ENCODE measurements at regions not wholly inside any gene's neighbourhood (a gene's known extent, or its start where the extent isn't known, plus 50 kb on each side); places are given as distances from the start of the nearest gene placed in this dataset.
A peak's percentile ranks its signal among the peaks of the same experiment; 100 is the strongest.

DNA sequence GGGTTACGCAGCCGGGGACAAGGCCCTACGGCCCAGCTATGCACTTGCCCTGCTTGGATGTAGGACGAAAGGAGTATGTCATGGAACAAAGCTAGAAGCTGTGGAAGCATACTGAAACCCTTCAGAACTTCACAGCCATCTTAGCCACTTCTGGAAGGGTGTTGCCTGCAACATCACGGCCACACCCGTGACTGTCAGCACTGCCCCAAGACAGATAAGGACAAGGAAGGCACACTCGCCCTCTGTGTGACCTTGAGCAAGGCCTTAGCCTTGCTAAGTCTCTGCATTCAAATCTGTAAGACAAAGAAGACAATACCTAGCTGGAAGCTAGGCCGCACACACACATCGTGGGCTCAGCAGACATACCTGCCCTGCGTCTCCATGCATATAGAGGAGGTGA lies 352.5 kb upstream of the MGMT start:
- FAIRE-seq, result no peak
- no peak for DNase-seq (ENCODE audit: low spot score)

GRCh38 chr10:129116371-129116770 lies 350.7 kb upstream of the MGMT start:
- DNase-seq (ENCODE audit: low spot score) (no peak), FAIRE-seq (no peak)

DNA sequence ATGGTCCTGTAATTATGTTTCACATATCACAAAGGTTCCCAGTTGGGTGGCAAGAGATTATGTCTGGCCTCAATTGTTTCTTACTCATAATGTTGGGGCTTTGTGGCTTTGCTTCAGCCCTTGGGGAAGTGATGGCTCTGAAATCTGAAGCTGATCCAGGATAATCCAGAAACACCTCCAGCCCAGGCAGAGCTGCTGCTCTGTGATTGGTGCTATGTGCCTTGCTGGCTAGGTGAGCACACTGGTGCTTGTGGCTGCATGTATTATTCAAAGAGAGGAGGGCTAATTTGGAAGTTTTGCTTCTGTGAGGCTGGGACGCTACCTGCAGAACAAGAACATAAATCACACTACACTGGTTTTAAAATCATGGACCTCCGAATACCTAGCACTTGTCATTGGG lies 346.6 kb upstream of the MGMT start:
- FAIRE-seq, result no peak

GRCh38 chr10:129122846-129123245 lies 344.2 kb upstream of the MGMT start:
- DNase-seq (ENCODE audit: low spot score) (no peak), FAIRE-seq (no peak)

More for the DNA sequence above, 346.6 kb upstream of the MGMT start:
- no peak for DNase-seq (ENCODE audit: low spot score)

GRCh38 chr10:129123428-129123827 lies 343.6 kb upstream of the MGMT start:
- no peak for FAIRE-seq
- no peak for DNase-seq (ENCODE audit: low spot score)

- FAIRE-seq (no peak), DNase-seq (ENCODE audit: low spot score) (no peak)
Measured at GRCh38 chr10:129126982-129127381, 340.1 kb upstream of the MGMT start.

DNA sequence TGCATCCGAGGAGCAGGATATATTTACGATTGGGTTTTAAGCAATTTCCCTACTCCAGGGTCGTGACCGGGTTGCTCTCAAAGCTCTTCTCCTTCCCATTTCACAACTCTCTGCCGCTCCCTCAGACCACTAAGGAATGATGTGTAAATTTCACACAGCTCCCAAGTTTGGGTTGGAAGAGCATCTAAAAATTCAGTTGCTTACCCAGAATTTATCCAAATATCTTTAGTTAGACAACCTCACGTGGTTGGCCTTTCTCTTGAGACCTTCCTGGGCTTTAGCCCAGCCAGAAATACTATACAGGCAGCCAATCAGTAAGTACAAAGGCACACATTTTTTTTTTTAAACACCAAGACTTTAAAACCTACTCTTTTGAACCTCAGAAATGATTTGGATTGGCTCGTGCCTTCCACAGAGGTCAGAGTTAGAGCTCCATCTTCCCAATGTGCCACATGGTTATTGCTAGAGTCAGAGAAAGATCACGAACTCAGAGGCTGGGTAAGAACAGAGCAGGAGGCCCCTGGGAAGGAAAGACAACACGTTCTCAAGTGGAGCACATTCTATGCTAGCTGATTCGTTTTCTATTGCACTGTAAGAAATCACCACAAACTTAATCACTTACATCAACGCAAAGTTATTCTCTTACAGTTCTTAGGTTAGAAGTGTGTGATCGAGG lies 335.4 kb upstream of the MGMT start:
- DNase-seq (ENCODE audit: low spot score), result no peak
- no peak for FAIRE-seq

DNA sequence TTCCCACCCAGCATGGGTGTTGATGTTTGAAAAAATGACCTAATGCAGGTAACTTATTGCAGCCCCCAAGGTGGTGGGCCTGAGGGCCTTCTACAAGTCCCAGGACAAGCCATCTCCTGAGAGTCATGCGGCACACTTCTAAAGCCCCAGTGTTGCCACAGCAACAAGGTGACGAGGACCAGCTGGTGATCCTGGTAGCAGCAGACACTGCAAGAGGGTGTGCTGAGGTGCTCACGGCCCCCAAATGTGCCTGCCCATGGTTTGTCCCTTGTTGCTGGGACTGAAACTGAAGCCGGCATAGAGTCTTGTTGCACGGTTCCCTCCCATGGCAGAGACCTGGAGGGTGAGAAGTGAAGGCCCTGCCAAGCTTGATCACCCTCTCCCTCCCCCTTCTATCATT lies 333.2 kb upstream of the MGMT start:
- FAIRE-seq (no peak), DNase-seq (ENCODE audit: low spot score) (no peak)

DNA sequence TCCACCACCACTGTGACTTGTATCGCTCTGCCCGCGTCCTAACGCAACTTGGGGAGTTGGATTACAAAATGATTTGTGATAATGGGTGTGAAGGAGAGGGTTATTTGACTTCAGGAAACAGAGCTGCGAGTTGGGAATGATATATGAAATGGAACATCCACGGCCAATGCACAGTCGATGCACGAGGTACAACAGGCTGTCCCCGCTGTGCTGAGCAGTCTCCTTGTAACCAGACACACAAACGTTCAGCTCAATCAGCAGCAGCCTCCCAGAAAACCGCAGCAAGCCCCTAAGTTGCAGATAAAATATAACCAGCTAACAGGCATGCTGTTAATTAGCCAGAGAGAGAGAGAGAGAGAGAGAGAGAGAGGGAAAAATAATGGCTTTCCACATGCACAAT lies 332.7 kb upstream of the MGMT start:
- FAIRE-seq, result no peak
- no peak for DNase-seq (ENCODE audit: low spot score)

DNA sequence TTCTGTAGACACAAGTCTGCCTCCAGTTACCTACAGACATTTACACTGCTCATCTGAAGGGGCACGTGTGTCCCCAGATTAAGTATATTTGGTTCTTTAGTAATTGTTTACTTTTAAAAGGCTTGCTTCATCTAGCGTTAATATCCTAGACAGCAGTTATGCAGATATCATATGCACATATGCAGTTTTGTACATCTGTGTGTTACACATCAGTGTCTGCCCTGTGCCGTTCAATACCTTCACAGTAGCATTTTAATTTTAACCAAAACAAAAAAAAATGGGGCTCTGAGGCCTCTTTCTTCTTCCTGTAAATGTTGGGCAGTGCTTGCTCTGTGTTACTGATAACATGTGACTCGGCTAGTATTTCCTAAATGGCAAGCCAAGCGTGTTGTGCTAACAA lies 331.4 kb upstream of the MGMT start:
- DNase-seq (ENCODE audit: low spot score) (no peak), FAIRE-seq (no peak)

DNA sequence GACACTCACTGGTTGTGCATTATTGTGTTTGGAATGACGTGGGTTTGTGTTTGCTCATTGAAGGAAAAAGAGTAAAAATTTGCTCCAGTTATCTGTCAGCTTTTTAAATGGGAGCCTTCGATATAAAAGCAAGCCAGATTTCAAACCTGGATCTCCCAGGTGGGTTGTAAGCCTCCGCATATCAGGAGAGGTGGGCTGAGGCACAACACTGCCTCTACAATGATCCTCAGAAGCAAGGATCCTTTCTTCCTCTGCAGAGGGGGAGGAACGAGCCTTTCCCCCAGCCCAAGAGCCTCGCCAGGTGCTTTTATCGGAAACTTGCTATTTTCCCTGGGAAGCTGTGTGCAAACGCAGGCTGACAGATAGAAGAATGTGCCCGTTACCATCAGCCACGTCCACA lies 331.0 kb upstream of the MGMT start:
- DNase-seq (ENCODE audit: low spot score) (no peak), FAIRE-seq (no peak)

DNA sequence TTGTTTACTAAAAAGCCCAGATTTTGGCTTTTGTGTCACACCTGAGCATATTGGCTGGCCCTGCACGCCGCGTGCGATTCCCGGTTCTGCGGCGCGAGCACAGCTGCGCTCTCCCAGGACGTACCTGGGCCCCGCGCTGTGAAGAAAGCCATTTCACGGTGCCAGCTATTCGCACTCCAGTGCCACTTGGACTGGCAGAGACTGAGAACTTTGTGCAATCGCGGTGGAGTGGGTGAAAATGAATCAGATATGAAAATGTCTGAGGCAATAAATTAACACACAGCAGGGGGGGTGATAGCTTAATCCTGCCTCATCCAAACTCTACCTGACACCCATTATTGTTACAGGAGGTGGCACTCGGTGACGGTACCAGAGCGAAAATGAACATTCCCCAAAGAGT lies 330.1 kb upstream of the MGMT start:
- DNase-seq (ENCODE audit: low spot score) (no peak), FAIRE-seq (no peak)

DNA sequence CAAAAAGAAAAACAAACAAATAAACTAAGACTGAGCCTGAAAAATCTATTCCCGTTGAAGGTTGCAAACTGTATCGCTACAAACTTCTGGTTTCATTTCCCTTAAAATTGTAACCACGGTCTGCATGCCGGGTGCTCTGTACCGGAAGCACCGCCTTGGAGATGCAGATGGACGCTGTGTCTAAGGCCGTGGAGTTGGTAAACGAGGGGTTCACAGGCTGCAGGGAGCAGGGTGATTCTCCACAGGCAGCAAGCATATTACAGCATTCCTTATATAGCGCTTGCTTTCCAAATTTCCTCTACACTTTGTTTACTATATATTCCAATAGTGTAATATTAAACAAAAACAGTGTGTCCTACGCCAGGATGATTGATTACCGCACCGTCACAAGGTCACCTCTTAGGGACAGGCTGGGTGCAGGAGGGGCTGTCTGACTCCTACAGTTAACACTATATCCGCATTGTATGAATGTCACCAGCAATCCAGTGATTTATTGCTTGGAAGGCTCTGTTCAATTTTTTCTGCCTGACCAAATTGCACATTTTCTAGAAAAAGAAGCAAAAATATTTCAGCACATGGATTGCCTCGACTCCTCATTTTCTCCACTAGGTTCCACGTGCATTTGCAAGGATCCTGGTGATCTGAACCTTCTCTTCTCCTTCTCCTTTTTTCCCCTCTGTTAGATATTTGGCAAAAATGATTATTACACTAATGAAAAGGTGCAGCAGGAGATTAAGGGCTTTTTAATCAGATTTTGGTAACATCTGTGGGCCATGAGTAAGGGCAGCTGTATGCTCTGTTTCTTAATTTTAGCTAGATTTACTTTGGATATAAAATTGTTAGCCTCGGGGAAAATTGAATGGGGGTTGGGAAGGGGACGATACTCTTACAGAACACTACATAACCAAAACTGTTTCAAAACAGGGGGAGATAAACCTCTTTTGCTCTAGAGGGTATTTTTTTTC lies 325.8 kb upstream of the MGMT start:
- FAIRE-seq (no peak), DNase-seq (ENCODE audit: low spot score) (no peak)

DNA sequence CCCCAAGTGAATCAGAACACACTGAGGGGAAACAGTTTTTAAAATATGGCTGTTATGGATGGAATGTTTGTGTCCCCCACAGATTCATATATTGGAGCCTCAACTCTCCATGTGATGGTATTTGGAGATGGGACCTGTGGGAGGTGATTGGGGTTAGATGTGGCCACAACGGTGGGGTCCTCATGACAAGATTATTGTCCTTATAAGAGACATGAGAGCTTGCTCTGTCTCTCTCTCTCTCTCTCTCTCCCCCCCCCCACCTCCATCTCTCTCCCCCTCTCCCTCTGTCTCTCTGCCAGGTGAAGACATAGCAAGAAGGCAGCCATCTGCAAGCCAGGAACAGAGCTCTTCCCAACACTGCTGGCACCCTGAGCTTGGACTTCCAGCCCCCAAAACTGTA lies 315.8 kb upstream of the MGMT start:
- DNase-seq (ENCODE audit: low spot score), result no peak
- no peak for FAIRE-seq

GRCh38 chr10:129156406-129156805 lies 310.6 kb upstream of the MGMT start:
- DNase-seq (ENCODE audit: low spot score), result no peak
- FAIRE-seq, result no peak

DNA sequence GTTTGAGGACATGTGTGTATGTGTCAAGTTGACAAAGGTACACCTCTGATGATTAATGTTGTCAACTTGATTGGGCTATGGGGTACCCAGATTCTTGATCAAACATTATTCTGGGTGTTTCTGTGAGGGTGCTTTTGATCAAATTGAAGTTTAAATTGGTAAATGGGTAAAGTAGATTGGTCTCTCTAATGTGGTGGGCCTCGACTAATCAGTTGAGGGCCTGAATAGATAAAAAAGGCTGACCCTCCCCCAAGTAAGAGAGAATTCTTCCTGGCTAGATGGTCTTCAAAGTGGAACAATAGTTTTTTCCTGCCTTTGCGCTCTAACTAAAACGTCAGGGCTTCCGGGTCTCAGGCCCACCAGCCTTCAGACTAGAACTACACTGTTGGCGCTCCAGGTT lies 309.9 kb upstream of the MGMT start:
- DNase-seq (ENCODE audit: low spot score) (no peak), FAIRE-seq (no peak)

DNA sequence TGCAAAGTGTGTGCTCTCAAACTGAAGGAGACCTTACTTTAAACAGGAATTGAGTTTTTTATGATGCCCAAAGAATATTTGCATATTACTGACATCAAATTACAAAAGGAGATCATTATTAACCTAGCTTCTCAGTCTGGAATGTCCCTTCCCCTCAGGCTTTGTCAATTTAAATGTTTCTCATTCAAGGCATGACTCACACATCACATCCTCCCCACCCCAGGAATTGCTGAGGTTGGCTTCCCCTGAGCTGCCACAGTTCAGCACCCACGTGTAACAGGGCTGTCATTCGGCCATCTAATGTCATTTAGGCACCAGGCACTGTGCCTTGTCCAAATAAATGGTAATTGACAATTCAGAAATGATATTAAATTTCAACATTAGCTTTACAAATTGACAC lies 305.9 kb upstream of the MGMT start:
- peak; percentile 85 for FAIRE-seq
- DNase-seq (ENCODE audit: low spot score), result peak; percentile 68

DNA sequence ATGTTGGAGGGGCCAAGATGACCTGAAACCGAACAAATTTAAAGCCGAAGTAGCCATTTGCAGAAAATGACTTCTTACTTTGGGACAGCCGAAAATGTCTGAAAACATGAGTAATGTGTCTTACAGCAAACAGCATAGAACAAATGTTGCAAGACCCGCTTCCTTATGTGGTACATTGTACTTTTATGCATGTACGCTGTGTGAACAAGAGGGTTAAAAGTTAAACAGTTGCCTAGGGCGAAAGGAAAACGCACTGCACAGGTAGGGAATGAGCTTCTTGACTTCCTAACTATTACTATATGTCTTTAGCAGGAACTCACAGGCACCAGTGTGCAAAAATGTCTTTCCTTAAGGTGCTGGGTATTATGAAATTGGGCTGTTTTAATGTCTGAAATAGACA lies 303.5 kb upstream of the MGMT start:
- DNase-seq (ENCODE audit: low spot score) (no peak), FAIRE-seq (no peak)

DNA sequence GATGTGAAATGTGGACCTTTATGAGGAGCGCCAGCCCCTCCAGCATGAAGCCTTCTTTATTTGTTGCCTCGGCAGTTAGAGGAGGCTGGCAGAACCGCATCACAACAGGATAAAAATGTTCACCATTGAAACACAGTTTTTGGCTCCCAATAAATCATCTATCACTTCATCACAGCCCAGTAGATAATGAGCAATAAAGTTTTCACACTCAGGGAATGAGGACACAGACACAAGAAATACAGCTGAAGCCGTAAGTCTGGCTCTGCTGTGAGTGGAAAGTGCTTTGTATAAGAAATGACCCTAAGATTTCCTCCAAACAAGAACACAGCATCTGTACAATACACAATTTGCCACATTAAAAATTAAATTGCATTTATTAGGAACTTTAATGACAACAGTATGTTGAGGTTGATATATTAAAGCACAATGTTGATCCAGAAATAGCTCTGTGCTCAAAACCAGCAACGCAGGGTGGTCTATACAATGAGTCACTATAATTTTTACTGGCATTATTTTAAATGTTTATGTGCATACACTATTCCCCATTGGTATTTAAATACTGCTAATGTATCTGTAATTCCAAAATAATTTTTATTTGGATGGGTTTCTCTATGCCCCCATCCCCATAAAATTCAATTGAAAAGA lies 301.8 kb upstream of the MGMT start:
- no peak for DNase-seq (ENCODE audit: low spot score)
- no peak for FAIRE-seq

DNA sequence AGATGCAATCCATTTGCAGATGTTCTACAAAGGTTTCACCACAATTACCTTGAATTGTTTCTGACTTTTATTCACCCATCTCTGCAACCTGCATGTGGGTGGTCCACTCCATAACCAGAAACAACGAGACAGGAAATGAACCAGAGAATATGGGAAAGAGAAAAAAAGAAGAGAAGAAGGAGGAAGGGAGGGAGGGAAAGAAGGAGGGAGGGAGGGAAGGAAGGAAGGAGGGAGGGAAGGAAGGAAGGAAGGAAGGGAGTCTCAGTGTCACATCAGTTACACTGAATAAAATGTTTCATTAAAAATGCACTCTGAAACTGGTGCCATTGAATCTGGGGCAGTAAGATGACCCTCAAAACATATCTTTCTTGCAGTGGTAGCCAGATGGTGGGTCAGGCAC lies 301.3 kb upstream of the MGMT start:
- no peak for FAIRE-seq

GRCh38 chr10:129168660-129169059 lies 298.4 kb upstream of the MGMT start:
- FAIRE-seq, result no peak
- DNase-seq (ENCODE audit: low spot score), result no peak

More for the DNA sequence above, 301.3 kb upstream of the MGMT start:
- DNase-seq (ENCODE audit: low spot score), result no peak

- DNase-seq (ENCODE audit: low spot score) (no peak), FAIRE-seq (no peak)
Measured at GRCh38 chr10:129169115-129169514, 297.9 kb upstream of the MGMT start.

Measured in urothelium cell line (cell line).